HCT116 (cell line): ENCODE measurements at regions not wholly inside any gene's neighbourhood (a gene's known extent, or its start where the extent isn't known, plus 50 kb on each side); places are given as distances from the start of the nearest gene placed in this dataset.

Experiments used
- ATAC-seq: fragments of 200-7000 bp; cut with Tn5 transposase; 2 replicates; pipeline ENCODE4 v1.9.1; 2020; ENCODE audit warnings: mild to moderate bottlenecking, moderate library complexity
- BruUV-seq: library from RNA; stranded (reverse); fragments of 400-500 nt; replicated peaks from 2 replicates; lab custom pipeline; 2021; lab: Mats Ljungman, UMichigan
- CTCF ChIA-PET: fragments of 300-600 bp; sonication (Branson Sonifier 250); formaldehyde crosslinking; loops from one replicate; lab custom pipeline; 2021; ENCODE audit warnings: antibody characterized with exemption; lab: Charles Lee
- POLR2A ChIA-PET: fragments of 300-600, 350-600 bp; sonication (Branson Sonifier 250); formaldehyde crosslinking; loops from one replicate; lab custom pipeline; 2021; ENCODE audit warnings: antibody characterized with exemption; lab: Charles Lee
- RAD21 ChIA-PET, 2 experiments: fragments of 300-600 bp; sonication (Branson Sonifier 250); formaldehyde crosslinking; loops; one replicate each; lab custom pipeline; 2023; ENCODE audit warnings: low total read pairs in 2 of 2; ENCODE audit not compliant: uncharacterized antibody in 2 of 2, unreplicated experiment in 2 of 2, low non-redundant PET in 1 of 2; lab: Charles Lee
- DNase-seq: peaks from one replicate; pipeline ENCODE4 v3.0.0-alpha.2; 2010; ENCODE audit warnings: low read depth, low spot score
- H2AFZ ChIP-seq: fragments of 200-600 bp; shearing (Covaris generic), sonication (generic); 2 replicates; pipeline ENCODE4 v1.6.1; 2017; ENCODE audit warnings: low read depth, mixed run types, mixed read lengths, antibody characterized with exemption, low read length; ENCODE audit not compliant: poor library complexity, severe bottlenecking
- H3K27ac ChIP-seq: 2 replicates; pipeline ENCODE4 v1.5.1; 2012; ENCODE audit warnings: low read depth, low read length
- H3K27me3 ChIP-seq: fragments of 200-600 bp; sonication (generic); 2 replicates; pipeline ENCODE4 v1.6.1; 2016; ENCODE audit warnings: mixed run types, low read length, mixed read lengths; ENCODE audit not compliant: insufficient read depth
- H3K36me3 ChIP-seq, 2 experiments: fragments of 200-500 bp in 1 of 2; fragments of 200-600 bp in 1 of 2; sonication (Bioruptor generic) in 1 of 2; sonication (generic) in 1 of 2; 2 replicates each; pipeline versions ENCODE4 v1.5.1 to v1.6.1; 2014 to 2016; ENCODE audit warnings: low read length in 2 of 2, inconsistent platforms in 1 of 2, mixed read lengths in 1 of 2, mixed run types in 1 of 2; ENCODE audit not compliant: insufficient read depth in 2 of 2, control insufficient read depth in 1 of 2
- H3K4me1 ChIP-seq, 2 experiments: fragments of 200-600 bp in 1 of 2; sonication (generic) in 1 of 2; 2 replicates each; pipeline versions ENCODE4 v1.5.1 to v1.6.1; 2012 to 2017; ENCODE audit warnings: low read length in 2 of 2, inconsistent platforms in 1 of 2, mild to moderate bottlenecking in 1 of 2, mixed read lengths in 1 of 2, mixed run types in 1 of 2, moderate library complexity in 1 of 2; ENCODE audit not compliant: insufficient read depth in 2 of 2, control insufficient read depth in 1 of 2
- H3K4me2 ChIP-seq: fragments of 200-600 bp; sonication (generic); 2 replicates; pipeline ENCODE4 v1.6.1; 2017; ENCODE audit warnings: mixed run types, low read length, mixed read lengths
- H3K4me3 ChIP-seq, 2 experiments: fragments of 200-600 bp in 1 of 2; sonication (generic) in 1 of 2; replicated peaks in 1 of 2; 2 replicates each; pipeline ENCODE4 v1.5.1; 2011 to 2016; ENCODE audit warnings: low read length in 2 of 2, control low read depth in 1 of 2, low read depth in 1 of 2, mild to moderate bottlenecking in 1 of 2, mixed read lengths in 1 of 2, mixed run types in 1 of 2
- H3K79me2 ChIP-seq: fragments of 200-600 bp; sonication (generic); 2 replicates; pipeline ENCODE4 v1.6.1; 2017; ENCODE audit warnings: mild to moderate bottlenecking, mixed run types, low read length, moderate library complexity, mixed read lengths; ENCODE audit not compliant: insufficient read depth
- H3K9ac ChIP-seq: fragments of 200-600 bp; sonication (generic); 2 replicates; pipeline ENCODE4 v1.6.1; 2016; ENCODE audit warnings: low read length, mixed read lengths
- H3K9me2 ChIP-seq: fragments of 200-600 bp; sonication (generic), shearing (Covaris generic); 2 replicates; pipeline ENCODE4 v1.6.1; 2017; ENCODE audit warnings: mixed run types, mild to moderate bottlenecking, moderate library complexity; ENCODE audit not compliant: insufficient read depth
- H3K9me3 ChIP-seq, 2 experiments: fragments of 200-500 bp in 1 of 2; fragments of 200-600 bp in 1 of 2; sonication (Bioruptor generic) in 1 of 2; sonication (generic) in 1 of 2; 2 replicates each; pipeline ENCODE4 v1.6.1; 2014 to 2017; ENCODE audit warnings: low read length in 2 of 2, mixed read lengths in 2 of 2, inconsistent platforms in 1 of 2, low read depth in 1 of 2, mild to moderate bottlenecking in 1 of 2, mixed run types in 1 of 2, moderate library complexity in 1 of 2; ENCODE audit not compliant: control insufficient read depth in 1 of 2, insufficient read depth in 1 of 2
- H4K20me1 ChIP-seq: fragments of 200-600 bp; sonication (generic), shearing (Covaris generic); 2 replicates; pipeline ENCODE4 v1.6.1; 2017; ENCODE audit warnings: mixed run types, mild to moderate bottlenecking, moderate library complexity; ENCODE audit not compliant: insufficient read depth
- CTCF ChIP-seq, 3 experiments: fragments of 200-600 bp in 1 of 3; sonication (generic) in 1 of 3; IDR thresholded peaks in 2 of 3; conservative IDR thresholded peaks in 1 of 3; 2 replicates each; pipeline ENCODE4 v1.5.1; 2012 to 2017; ENCODE audit warnings: low read depth in 2 of 3, low read length in 2 of 3, antibody characterized with exemption in 1 of 3, borderline replicate concordance in 1 of 3, control low read depth in 1 of 3, mild to moderate bottlenecking in 1 of 3, mixed read lengths in 1 of 3, mixed run types in 1 of 3, moderate library complexity in 1 of 3; ENCODE audit not compliant: insufficient read depth in 1 of 3
- EZH2 ChIP-seq: fragments of 200-600 bp; sonication (generic); IDR thresholded peaks from 2 replicates; pipeline ENCODE4 v1.6.1; 2017; ENCODE audit warnings: antibody characterized with exemption, mixed run types
- FOSL1 ChIP-seq: IDR thresholded peaks from 2 replicates; pipeline ENCODE4 v1.6.1; 2012; ENCODE audit warnings: low read depth
- ZFX ChIP-seq: fragments of 450-650 bp; IDR thresholded peaks from 2 replicates; pipeline ENCODE4 v1.6.1; 2017
- intact Hi-C: fragments of 100-400 bp; cut with micrococcal nuclease; formaldehyde crosslinking; loops from 2 replicates; pipeline ENCODE4 v1.10.0; 2022

GRCh38 chr21:32135401-32136363 is 143.2 kb downstream of the MIS18A start:
- no peak overlapping the region for H2AFZ ChIP-seq
- peaks cover 0 to 7% of the 10 kb centered on the region in 2 experiments; a peak in 2 of 4 replicates for H3K4me1 ChIP-seq
- H3K27ac ChIP-seq = no peak overlapping the region
- TF ChIP-seq ZFX = no peak
- TF ChIP-seq FOSL1 = no peak
- no peak; a peak in 1 of 6 replicates for TF ChIP-seq CTCF (IDR thresholded peaks at IDR 0.05 in 2 of 3, conservative IDR thresholded peaks at IDR 0.05 in 1 of 3; ENCODE audit: borderline replicate concordance in 1 of 3, insufficient read depth in 1 of 3, low read depth in 2 of 3, low read length in 2 of 3)
- TF ChIP-seq EZH2 = no peak
- H3K4me2 ChIP-seq = no peak overlapping the region
- RAD21 ChIA-PET = interaction anchor here in 1 of 2 experiments (0.6 kb wide), 1 partner anchor 113 kb away, joined by 3 read pairs; no protein-coding TSS in a partner anchor
- no peak overlapping the region for H3K4me3 ChIP-seq
- no peak for DNase-seq
- no peaks in the 10 kb centered on the region for H4K20me1 ChIP-seq
- no TSS peak for BruUV-seq
- CTCF ChIA-PET = no interaction called here
- intact Hi-C loops = no loop called here
- ATAC-seq = no peak
- no peaks in the 10 kb centered on the region for H3K79me2 ChIP-seq
- no peaks in the 10 kb centered on the region for H3K36me3 ChIP-seq
- H3K9me3 ChIP-seq = no peaks in the 10 kb centered on the region
- H3K27me3 ChIP-seq = peaks cover 11% of the 10 kb centered on the region; the same call in 1 of the 2 replicates
- no peak overlapping the region for H3K9ac ChIP-seq
- POLR2A ChIA-PET = no interaction called here
- no peaks in the 10 kb centered on the region for H3K9me2 ChIP-seq
